Endodermal cell (in vitro differentiated cells): ENCODE measurements at regions not wholly inside any gene's neighbourhood (a gene's known extent, or its start where the extent isn't known, plus 50 kb on each side); places are given as distances from the start of the nearest gene placed in this dataset.
"Not testable (repeated sequence)": the region's sequence is repeated elsewhere in the genome, so short reads cannot be mapped to it uniquely, and the experiment has no call there.

Experiments used
- DNase-seq: peaks from one replicate; pipeline ENCODE4 v3.0.0-alpha.2; 2017
- H3K27ac ChIP-seq: 2 replicates; pipeline ENCODE4 v1.5.1; 2013; ENCODE audit warnings: mild to moderate bottlenecking, low read depth, low read length, moderate library complexity
- H3K27me3 ChIP-seq: 2 replicates; pipeline ENCODE4 v1.6.1; 2013; ENCODE audit warnings: mild to moderate bottlenecking, low read length, moderate library complexity; ENCODE audit not compliant: insufficient read depth, control insufficient read depth, poor library complexity, severe bottlenecking
- H3K36me3 ChIP-seq: 2 replicates; pipeline ENCODE4 v1.7.0; 2013; ENCODE audit warnings: mild to moderate bottlenecking, low read length, moderate library complexity; ENCODE audit not compliant: control insufficient read depth, insufficient read depth
- H3K4me1 ChIP-seq: one replicate; pipeline ENCODE4 v1.7.0; 2013; ENCODE audit warnings: low read length; ENCODE audit not compliant: control insufficient read depth, insufficient read depth
- H3K4me3 ChIP-seq: 2 replicates; pipeline ENCODE4 v1.5.1; 2013; ENCODE audit warnings: mild to moderate bottlenecking, low read length, moderate library complexity
- H3K9ac ChIP-seq: 2 replicates; pipeline ENCODE4 v1.6.1; 2013; ENCODE audit warnings: mild to moderate bottlenecking, low read length, moderate library complexity; ENCODE audit not compliant: poor library complexity, severe bottlenecking; ENCODE audit errors: extremely low read depth
- H3K9me3 ChIP-seq: 2 replicates; pipeline ENCODE4 v1.6.1; 2013; ENCODE audit warnings: mild to moderate bottlenecking, low read length, moderate library complexity; ENCODE audit not compliant: control insufficient read depth
- H3K27ac Mint-ChIP-seq: 2 replicates; pipeline ENCODE4 v1.8.0; 2020; ENCODE audit warnings: mixed read lengths
- H3K27me3 Mint-ChIP-seq: 2 replicates; pipeline ENCODE4 v1.8.0; 2021; ENCODE audit warnings: mild to moderate bottlenecking, mixed read lengths; ENCODE audit not compliant: insufficient read depth
- H3K36me3 Mint-ChIP-seq: 2 replicates; pipeline ENCODE4 v1.8.0; 2020; ENCODE audit warnings: low read depth, mixed read lengths
- H3K4me1 Mint-ChIP-seq: 2 replicates; pipeline ENCODE4 v1.8.0; 2020; ENCODE audit warnings: mixed read lengths
- H3K4me3 Mint-ChIP-seq: 2 replicates; pipeline ENCODE4 v1.8.0; 2020; ENCODE audit warnings: mild to moderate bottlenecking, moderate library complexity, mixed read lengths
- H3K9me3 Mint-ChIP-seq: 2 replicates; pipeline ENCODE4 v1.8.0; 2020; ENCODE audit warnings: mild to moderate bottlenecking, mixed read lengths
- WGBS, 2 experiments: methylation state at CpG; one replicate each; pipeline versions ENCODE4 v1.1.5 to v1.1.7; 2013; ENCODE audit warnings: missing lambda C conversion rate in 2 of 2, mixed read lengths in 1 of 2; ENCODE audit not compliant: insufficient coverage in 1 of 2, insufficient read length in 1 of 2; 5-methylcytosine and 5-hydroxymethylcytosine counted together
- TF ChIP-seq, protein P1 (sequence below): fragments of 200-600 bp; sonication (generic); conservative IDR thresholded peaks from 2 replicates; pipeline ENCODE4 v1.5.0; 2021; ENCODE audit warnings: antibody characterized with exemption, mild to moderate bottlenecking

DNA sequence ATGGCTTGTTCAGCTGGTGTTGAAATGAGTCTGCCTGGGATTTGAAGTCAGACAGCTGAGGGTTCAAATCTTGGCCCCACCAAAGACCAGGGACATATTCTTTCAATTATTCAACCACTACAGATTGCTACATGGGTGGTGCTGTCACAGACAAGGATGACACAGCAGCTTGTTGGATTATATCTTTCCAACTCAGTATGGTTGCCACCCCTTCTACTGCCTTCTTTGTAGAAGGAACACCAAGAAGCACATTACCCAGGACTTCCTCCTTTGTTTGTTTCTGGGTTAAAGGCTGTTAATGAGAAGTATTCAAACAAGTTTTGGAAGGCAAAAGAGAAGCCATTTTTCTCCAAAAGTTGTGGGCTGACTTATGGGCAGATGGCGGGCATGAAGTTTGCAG is 78.6 kb downstream of the COPRS start:
- Mint-ChIP-seq H3K27ac (no peak overlapping the region), H3K36me3 (no peaks in the 10 kb centered on the region), H3K9me3 (peaks cover 1% of the 10 kb centered on the region), H3K4me1 (no peaks in the 10 kb centered on the region), H3K27me3 (peaks cover 11% of the 10 kb centered on the region), H3K4me3 (no peak overlapping the region)
- Histone ChIP-seq H3K9me3 (no peaks in the 10 kb centered on the region), H3K27ac (no peak overlapping the region), H3K4me1 (no peaks in the 10 kb centered on the region), H3K4me3 (no peak overlapping the region), H3K9ac (no peak overlapping the region), H3K27me3 (no peaks in the 10 kb centered on the region), H3K36me3 (no peaks in the 10 kb centered on the region)
- TF ChIP-seq, protein P1, sequence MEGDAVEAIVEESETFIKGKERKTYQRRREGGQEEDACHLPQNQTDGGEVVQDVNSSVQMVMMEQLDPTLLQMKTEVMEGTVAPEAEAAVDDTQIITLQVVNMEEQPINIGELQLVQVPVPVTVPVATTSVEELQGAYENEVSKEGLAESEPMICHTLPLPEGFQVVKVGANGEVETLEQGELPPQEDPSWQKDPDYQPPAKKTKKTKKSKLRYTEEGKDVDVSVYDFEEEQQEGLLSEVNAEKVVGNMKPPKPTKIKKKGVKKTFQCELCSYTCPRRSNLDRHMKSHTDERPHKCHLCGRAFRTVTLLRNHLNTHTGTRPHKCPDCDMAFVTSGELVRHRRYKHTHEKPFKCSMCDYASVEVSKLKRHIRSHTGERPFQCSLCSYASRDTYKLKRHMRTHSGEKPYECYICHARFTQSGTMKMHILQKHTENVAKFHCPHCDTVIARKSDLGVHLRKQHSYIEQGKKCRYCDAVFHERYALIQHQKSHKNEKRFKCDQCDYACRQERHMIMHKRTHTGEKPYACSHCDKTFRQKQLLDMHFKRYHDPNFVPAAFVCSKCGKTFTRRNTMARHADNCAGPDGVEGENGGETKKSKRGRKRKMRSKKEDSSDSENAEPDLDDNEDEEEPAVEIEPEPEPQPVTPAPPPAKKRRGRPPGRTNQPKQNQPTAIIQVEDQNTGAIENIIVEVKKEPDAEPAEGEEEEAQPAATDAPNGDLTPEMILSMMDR, result no peak
- WGBS, 2 experiments, result 88 to 100% methylated on average over 1 of the region's 1 CpG
- no peak for DNase-seq

GRCh38 chr17:31778523-31778922 is 80.5 kb downstream of the COPRS start:
- Histone ChIP-seq H3K4me1 (no peaks in the 10 kb centered on the region), H3K9me3 (no peaks in the 10 kb centered on the region), H3K27ac (no peak overlapping the region), H3K36me3 (no peaks in the 10 kb centered on the region), H3K4me3 (no peak overlapping the region), H3K27me3 (no peaks in the 10 kb centered on the region), H3K9ac (no peak overlapping the region)
- Mint-ChIP-seq H3K4me3 (no peak overlapping the region), H3K9me3 (no peaks in the 10 kb centered on the region), H3K36me3 (no peaks in the 10 kb centered on the region), H3K27ac (no peak overlapping the region), H3K27me3 (peaks cover 9% of the 10 kb centered on the region), H3K4me1 (no peaks in the 10 kb centered on the region)
- TF ChIP-seq, protein P1, result no peak
- 91 to 100% methylated on average over 1 to 4 of the region's 4 CpGs for WGBS, 2 experiments
- DNase-seq, result no peak

GRCh38 chr17:31771328-31771727 is 87.7 kb downstream of the COPRS start:
- not testable (repeated sequence) for H3K27ac Mint-ChIP-seq, H3K4me1 ChIP-seq, H3K4me3 ChIP-seq, DNase-seq, H3K9ac ChIP-seq, H3K36me3 ChIP-seq, H3K4me3 Mint-ChIP-seq, H3K36me3 Mint-ChIP-seq, H3K27ac ChIP-seq, H3K4me1 Mint-ChIP-seq, H3K27me3 Mint-ChIP-seq, H3K9me3 Mint-ChIP-seq, H3K27me3 ChIP-seq, H3K9me3 ChIP-seq
- 95 to 100% methylated on average over 1 to 3 of the region's 3 CpGs for WGBS, 2 experiments

- H3K27me3 Mint-ChIP-seq, H3K9ac ChIP-seq, H3K9me3 ChIP-seq, H3K4me1 ChIP-seq, H3K27ac Mint-ChIP-seq, H3K4me1 Mint-ChIP-seq, H3K4me3 ChIP-seq, H3K36me3 Mint-ChIP-seq, H3K36me3 ChIP-seq, DNase-seq, H3K9me3 Mint-ChIP-seq, H3K4me3 Mint-ChIP-seq, H3K27me3 ChIP-seq, H3K27ac ChIP-seq: not testable (repeated sequence)
- WGBS, 2 experiments, result 92 to 100% methylated on average over 2 to 3 of the region's 3 CpGs
Observed at GRCh38 chr17:31770501-31770900, 88.5 kb downstream of the COPRS start.

DNA sequence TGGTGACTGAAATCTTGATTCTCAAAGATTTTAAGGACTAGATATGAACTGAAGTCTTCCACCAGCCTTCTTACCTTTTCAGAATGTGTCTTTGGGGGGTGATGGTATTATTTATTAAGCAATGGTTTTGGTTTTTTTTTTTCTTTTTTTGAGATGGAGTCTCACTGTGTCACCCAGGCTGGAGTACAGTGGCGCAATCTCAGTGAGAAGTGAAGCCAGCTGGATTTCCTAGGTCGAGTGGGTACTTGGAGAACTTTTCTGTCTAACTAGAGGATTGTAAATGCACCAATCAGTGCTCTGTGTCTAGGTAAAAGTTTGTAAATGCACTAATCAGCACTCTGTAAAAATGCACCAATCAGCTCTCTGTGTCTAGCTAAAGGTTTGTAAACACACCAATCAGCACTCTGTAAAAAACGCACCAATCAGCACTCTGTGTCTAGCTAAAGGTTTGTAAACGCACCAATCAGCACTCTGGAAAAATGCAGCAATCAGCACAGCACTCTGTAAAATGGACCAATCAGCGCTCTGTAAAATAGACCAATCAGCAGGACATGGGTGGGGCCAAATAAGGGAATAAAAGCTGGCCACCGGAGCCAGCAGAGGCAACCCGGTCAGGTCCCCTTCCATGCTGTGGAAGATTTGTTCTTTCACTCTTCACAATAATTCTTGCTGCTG is 97.1 kb downstream of the COPRS start:
- not testable (repeated sequence) for H3K27ac Mint-ChIP-seq, H3K4me3 Mint-ChIP-seq, H3K36me3 ChIP-seq, H3K27me3 Mint-ChIP-seq, H3K36me3 Mint-ChIP-seq, H3K4me1 ChIP-seq, H3K27ac ChIP-seq, H3K9ac ChIP-seq, H3K4me3 ChIP-seq, H3K27me3 ChIP-seq, DNase-seq, H3K9me3 Mint-ChIP-seq, H3K9me3 ChIP-seq
- WGBS, 2 experiments, result 94% methylated on average over 6 to 7 of the region's 7 CpGs
- peaks cover 13% of the 10 kb centered on the region for H3K4me1 Mint-ChIP-seq
